ENCODE measurements at regions not wholly inside any gene's neighbourhood (a gene's known extent, or its start where the extent isn't known, plus 50 kb on each side); places are given as distances from the start of the nearest gene placed in this dataset.

DNA sequence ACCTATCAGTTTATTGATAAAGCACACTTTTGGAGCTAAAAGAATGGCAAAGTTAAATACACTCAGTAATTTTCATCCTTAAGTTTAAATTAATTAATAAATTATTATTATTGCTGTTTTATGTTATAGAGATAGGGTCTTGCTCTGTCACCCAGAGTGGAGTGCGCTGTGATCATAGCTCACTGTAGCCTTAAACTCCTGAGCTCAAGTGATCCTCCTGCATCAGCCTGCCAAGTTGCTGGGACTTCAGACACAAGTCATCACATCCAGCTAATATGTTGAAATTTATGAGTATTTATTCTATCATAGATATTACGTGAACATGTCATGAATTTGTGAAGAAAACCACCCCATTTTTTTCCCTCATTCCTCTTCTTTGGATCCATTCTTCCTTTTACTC is 64.2 kb downstream of the GJA1 start:
- DNase-seq = no peak

- DNase-seq = no peak
Measured at GRCh38 chr6:121503589-121503991, 68.1 kb downstream of the GJA1 start.

DNA sequence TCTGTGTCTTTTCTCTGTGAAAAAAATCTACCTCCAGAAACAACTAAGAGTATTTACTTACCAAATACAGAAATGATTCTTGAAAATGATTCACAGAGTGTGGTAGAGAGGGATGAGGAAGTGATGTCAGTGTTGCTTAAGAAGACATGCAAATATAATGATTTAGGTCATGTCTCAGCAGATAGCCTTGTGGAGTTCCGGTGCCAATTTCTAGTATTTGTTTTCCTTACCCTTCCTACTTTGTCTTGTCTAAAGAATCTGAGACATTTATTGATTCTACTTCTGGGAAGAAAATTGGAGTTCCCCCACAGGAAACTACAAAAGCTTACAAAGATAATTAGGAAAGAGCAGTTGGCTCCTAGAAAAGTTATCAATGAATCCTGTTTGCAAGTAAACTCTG is 68.8 kb downstream of the GJA1 start:
- no peak for DNase-seq

DNA sequence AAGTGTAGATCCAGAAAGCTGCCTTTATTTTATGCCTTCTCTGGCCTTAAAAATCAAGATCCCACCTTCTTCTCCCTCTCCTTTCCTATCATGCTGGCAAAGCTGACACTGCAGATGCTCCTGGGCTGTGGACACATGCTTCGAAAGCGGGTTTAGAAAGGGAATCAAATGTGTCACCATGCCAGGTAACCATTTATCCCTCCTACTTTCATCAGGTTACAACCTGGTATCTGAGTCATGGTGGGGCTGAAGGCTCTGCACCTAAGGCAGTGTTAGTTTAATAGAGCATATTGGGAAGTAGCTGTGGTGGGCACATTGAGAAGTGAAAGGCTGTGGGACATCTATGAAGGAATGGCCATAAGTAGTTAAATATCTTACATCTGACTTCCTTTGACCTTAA is 69.8 kb downstream of the GJA1 start:
- no peak for DNase-seq

DNA sequence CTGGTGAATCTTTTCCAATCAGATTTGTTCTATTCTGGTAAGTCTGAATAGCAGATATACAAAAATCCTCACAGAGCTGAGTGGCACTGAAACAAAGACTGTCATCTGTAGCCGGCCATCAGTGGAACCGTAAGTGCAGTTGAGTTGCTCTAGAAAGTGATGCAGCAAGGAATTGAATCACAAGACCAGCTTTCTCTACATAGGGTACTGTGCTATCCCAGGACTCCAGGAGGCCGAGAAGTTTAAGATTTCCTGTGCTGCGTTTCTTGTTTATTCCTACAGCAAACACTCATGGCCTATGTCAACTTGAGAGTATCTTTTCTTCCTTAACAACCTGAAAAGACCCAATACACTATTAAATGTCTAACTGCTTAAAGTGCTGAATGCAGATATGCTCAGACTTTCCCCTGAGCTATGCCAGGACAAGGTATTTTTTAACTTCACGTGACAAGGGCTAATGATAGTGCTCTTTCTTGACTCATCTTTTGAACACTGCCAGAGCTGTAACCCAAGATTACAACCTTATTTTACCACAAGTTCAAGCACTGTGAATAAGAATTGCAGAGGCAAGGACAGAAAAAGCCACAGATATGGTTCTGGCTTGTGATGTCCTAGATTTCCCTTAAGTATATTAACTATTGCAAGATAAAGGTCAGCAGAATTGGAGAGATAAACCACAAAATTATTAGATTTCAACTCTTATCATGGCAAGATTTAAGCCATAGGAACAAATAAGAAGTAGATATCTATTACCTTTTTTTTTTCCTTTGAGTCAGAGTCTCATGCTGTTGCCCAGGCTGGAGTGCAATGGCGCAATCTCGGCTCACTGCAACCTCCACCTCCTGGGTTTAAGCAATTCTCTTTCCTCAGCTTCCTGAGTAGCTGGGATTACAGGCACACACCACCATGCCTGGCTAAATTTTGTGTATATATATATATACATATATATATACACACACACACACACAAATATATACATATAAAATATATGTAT is 71.6 kb downstream of the GJA1 start:
- DNase-seq = no peak

DNA sequence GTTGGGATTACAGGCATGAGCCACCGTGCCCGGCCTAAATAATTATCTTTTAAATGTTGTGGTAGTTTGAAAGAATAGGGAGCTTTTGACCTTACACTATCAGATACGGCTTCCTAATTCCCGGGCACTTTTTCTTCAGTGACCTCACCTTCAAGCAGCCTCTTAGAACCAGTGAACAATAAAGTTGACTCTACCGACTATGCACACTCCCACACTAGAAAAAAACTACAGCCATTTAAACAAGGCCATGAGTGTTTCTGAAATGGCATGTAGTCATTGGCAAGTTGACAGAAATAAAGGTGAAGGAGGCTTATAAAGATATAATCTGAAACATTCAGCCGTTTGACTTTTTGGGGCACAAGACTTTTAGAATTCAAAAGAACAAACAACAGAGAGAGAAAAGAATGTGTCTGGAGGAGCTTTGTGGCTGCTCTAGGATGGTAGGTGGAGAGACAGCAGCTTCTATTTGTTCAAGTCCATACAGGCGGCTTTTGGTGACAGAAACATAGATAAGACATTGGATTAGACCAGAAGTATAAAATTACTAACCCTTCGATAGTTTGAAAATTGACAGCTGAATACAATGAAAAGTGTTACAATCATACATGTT is 75.2 kb downstream of the GJA1 start:
- DNase-seq = no peak

DNA sequence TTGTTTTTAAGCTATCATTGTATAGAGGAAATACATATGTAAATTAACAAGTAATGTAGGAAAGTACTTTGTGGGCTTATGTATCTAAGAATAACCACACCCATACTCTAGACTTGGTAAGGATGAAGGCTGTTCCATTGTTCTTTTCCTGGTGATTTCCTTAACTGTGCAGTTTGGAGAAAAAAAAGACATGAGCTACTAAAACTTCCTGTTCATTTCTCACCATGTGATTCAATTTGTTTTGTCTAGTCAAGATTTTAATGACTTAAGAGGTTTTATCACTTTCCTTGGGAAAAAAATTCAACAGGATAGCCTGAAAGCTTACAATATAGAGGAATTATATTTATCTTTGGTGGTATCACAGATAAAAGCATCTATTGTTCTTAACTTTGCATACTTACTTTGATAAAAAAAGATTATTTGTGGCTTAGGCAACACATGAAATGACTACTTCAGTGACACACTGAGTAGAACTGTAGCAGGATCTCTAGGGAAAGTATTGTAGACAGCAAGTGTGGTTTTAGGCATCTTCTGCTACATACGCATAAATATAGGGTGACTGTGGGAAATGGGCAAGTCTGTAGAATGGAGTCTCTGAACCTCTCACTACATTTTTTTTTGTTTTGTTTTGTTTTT is 80.3 kb downstream of the GJA1 start:
- no peak for DNase-seq

- no peak for DNase-seq
Measured at GRCh38 chr6:121516331-121516730, 80.9 kb downstream of the GJA1 start.

DNA sequence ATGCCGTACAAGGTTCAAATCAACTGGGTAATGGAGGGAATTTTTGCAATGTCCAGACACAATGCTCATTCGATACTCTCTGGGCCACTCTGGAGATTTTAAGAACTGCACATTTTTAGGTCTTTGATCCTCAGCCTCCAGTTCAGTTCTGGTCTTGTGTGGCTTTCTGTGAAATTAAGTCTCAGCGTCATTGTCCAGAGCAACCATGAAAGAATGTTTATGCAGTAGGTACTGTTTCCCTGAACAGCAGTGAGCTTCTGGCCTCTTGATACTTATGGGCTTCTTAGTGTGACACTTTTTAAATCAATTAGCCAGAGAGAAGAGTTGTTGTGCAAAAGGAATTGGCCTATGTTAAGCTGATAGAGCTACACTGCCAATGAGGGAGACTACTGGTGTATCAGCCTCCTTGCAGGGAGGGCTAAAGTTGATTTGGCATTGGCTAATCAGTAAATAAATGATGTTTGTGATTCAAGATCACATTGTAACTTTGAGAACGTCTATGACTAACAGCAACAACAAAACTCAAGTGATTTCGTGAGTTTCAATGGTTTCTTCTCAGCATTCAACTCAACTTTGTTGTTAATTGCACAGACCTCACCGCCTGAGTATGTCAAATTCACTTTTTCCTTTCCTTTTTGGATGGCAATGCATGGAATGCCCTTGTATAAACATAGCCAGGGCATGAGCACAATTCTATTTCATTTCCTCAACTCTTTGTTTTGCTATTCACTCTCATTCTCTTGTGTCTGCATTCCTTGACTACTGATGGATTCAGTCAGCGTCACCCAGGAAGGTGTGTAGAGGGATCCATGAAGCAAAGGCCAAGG is 85.1 kb downstream of the GJA1 start:
- no peak for DNase-seq

- DNase-seq = no peak
Measured at GRCh38 chr6:121521164-121521555, 85.7 kb downstream of the GJA1 start.

- DNase-seq = no peak
Measured at GRCh38 chr6:121522265-121522664, 86.8 kb downstream of the GJA1 start.

DNA sequence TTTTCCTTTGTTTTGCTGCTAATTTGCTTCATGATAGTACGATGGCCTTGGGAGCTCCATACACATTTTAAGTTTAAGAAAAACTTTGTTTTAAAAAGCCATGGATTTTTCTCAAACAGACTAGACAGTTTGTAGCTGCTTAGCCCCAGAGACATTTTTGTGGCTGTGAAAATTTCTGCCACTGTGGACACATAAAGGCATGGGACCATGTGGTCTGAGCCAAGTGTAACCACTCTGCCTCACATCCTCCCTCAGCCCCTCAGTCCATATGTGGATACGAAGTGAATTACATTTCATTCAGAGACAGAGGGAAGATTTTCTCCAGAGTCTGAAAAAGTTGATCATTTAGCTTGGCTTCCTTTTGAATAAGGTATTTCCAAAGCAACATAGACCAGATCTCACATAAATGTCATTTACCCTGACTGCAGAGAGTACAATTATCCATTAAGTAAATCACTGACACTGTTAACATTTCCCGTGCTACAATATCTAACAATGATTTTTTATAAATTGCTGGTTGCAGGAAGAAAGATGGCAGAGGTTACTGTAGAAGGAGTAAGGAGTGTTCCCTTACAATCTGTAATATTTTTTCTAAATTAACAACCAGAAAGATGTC is 87.4 kb downstream of the GJA1 start:
- no peak for DNase-seq

DNA sequence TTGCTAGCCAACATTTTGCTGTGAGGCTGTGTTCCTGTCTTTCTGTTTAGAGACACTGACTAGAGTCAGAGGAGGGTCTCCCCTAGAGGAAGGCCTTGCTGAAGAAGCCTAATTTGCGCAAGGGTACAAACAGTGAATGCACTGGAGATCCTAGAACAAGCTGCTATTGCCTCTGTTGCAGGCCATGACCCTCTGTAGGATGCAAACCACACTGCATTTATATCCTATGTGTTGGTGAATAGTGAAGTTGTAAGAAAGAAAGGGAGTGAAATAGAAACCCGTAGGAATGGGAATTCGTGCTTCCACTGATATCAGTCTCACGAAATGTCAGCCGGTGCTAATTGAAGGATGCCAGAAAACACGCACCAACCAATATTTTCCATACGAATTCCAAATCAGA is 88.2 kb downstream of the GJA1 start:
- DNase-seq = no peak

- DNase-seq = no peak
Measured at GRCh38 chr6:121526282-121526681, 90.8 kb downstream of the GJA1 start.

GRCh38 chr6:121531658-121532169 is 96.3 kb downstream of the GJA1 start:
- DNase-seq = peak; percentile 76 to 95

DNA sequence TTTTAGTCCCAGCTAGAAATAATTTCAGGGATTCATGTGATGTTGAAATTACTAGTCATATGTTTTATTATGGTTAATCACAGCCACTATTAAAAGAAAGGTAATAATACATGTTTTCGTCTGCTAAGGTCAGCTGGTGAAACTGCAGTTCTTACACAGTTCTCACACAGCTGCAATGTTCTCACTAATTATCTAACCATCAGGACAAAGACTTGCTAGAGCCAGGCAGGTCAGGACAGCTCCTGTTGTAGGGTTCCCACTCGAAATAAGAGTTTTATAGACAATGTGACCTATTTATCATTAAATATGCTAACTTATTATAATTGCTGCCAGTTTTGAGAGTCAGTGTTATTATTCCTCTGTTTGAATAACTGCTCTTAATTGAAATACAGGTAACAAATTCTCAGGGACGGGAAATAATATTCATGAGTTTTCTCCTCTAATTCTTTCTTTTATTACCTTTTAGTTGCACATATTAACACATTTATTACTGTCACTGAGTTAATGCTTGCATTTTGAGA is 97.9 kb downstream of the GJA1 start:
- DNase-seq = peak; percentile 9 to 81

DNA sequence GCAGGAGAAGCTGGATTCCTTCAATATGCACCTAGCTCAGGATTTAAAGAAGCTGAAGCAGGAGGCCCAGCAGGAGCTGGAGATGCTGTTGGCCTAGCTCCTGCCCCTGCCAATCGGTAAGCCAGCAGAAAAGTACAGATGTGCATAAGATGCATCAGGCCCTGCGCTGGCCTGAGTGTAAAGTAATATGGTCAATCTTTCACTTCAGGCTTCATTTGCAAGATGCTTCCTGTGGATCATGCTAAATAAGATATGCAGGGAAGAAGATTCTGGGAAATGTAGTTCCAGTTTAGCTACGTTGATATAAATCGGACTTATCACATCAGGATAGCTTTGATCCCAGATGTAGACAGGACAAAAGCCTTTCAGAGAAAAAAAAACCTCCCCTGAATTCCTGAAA is 100.3 kb downstream of the GJA1 start:
- no peak for DNase-seq

- no peak for DNase-seq
Measured at GRCh38 chr6:121536345-121536744, 100.9 kb downstream of the GJA1 start.

DNA sequence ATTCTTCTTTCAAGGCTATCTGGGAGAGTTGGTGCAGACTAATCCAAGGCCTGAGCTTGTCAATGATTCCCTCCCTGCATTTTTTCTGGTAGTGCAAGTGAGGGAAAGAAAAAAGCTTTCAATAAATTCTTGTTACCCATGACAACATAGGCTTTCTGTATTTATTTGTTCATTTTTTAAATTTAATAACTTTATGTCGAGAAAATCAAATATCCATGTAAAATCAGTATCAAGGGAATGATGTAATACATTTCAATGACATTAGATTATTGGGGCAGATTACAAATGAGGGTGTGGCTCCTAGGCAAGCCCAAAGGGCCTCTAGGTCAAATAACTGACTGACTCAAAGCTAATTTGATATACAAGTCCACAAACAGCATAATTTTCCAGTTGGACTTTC is 104.0 kb downstream of the GJA1 start:
- no peak for DNase-seq

- DNase-seq = peak in 1 of 2 experiments; percentile 2
Measured at GRCh38 chr6:121540210-121540609, 104.8 kb downstream of the GJA1 start.

DNA sequence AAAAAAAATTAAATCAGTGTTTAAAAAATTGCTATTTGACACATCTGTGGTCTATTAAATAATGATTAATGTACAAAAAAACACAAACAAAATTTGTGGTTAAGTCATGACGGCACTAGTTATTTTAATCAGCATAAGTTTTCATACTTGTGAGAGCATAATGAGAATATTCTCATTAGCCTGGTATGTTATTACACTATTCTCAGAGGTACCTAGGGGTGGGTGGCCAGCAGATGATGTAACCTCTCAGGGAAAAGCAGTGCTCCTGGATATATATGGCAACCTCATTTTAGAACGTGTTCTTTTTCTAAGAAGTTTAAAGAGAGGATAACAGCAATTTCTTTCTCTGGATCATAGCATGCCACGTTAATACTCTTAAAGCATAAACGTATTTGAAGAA is 109.2 kb downstream of the GJA1 start:
- no peak for DNase-seq

DNA sequence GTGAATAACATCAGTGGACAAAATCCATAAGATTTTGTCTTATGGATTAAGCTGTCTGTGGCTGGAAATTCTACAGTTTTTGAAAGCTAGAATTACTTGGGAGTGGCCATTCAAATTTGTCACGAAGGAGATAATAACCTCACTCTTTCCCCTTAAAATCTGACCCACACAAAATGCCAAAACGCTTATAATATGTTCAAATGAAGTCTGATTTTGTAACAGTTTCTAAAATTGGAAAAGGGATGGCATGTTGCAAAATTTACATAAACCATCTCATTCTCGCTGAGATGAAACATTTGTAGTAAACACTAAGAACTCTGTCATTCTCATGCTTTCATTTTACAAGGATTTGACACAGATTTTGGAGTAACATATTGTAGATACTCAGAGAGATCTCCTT is 112.7 kb downstream of the GJA1 start:
- no peak for DNase-seq

Measured in NCI-H2081 (cell line).